Putamen (tissue), 1 donor: ENCODE measurements at regions not wholly inside any gene's neighbourhood (a gene's known extent, or its start where the extent isn't known, plus 50 kb on each side); places are given as distances from the start of the nearest gene placed in this dataset.

Experiments
- DNase-seq: peaks from one replicate; pipeline ENCODE4 v3.0.0-alpha.2; 2016; ENCODE audit warnings: low spot score

DNA sequence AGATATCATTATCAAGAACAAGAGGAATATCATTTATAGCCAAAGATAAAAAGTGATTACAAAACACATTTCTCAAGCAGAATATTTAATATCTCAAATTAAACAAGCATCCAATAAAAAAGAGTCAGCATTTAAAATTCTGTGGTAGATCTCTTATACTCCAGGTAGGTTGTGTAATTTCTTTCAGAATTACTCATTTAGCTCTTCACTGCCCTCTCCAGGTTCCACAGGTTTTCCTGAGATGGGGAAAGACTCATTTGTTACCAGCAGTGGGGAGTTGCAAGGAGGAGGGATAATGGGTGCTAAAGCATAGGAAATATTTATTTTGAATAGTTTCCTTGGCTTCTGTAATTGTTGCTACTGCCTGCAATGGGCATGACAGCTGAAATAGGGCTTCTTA lies 83.1 kb upstream of the RASGRP1 start:
- peak; percentile 50 for DNase-seq

DNA sequence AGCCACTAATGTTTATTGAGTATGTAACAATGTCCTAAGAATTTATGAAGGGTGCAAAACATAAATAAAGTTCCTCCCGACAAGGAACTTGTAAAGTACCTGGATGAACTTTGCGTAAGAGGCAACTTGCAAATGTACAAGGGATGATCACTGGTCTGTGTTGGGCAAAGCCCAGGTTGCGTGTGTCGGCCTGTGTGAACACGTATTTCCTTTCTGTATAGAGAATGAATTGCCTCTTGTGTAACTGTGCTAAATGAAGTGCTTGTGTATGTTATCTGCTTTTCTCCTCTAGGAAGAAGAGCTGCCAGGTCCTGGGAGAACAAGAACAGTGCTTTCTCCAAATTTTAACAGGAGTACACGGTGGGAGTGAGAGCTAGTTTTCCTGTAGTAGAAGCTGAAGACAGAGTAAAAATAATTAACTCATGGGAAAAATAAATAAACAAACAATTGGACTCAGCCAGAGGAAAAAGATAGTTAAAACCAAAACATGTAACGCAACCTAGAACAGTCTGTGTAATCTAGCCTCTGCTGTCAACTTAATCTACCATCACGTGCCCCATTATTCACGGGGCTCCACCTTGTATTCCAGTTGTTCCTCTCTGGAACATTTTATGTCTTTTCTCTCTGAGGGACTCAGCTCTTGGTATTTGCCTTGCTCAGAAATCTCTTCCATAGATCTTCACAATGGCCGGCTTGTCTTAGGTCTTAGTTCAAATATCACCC lies 83.7 kb upstream of the RASGRP1 start:
- DNase-seq = no peak

DNA sequence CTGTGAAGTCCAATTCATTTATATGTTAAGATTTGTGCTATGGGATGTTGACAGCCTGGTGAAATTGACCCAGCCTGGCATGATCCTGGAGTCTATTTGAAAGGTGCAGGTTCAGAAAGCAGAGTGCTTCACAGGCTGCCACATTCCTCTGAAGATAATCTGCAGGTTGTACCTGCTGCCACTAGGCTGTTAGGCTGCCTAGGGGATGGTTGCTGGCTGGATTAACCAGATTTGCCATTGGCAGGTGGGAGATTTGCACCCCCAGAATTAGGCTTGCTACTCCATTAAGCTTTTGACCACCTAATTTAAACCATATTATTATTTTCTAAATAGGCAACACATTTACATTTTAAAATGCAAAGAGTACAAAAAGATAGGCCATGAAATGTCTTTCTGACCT lies 85.8 kb upstream of the RASGRP1 start:
- DNase-seq = no peak

DNA sequence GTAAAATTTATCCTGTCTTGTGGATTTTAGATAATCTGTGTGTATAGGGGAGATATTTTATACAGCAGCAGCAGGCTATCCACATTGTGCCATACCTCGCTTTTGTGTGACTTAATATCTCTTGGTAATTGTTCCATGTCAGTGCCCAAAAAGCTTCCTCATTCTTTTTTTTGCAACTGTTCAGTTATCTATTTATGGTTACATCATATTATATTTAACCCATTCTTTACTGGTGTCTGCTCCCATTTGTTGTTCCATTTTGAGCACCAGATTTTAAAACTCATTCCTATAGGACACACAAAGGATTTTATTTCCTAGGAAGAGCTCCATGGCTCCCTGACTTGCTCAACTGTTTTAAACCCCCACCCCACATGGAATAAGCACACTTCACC lies 86.3 kb upstream of the RASGRP1 start:
- DNase-seq = no peak

DNA sequence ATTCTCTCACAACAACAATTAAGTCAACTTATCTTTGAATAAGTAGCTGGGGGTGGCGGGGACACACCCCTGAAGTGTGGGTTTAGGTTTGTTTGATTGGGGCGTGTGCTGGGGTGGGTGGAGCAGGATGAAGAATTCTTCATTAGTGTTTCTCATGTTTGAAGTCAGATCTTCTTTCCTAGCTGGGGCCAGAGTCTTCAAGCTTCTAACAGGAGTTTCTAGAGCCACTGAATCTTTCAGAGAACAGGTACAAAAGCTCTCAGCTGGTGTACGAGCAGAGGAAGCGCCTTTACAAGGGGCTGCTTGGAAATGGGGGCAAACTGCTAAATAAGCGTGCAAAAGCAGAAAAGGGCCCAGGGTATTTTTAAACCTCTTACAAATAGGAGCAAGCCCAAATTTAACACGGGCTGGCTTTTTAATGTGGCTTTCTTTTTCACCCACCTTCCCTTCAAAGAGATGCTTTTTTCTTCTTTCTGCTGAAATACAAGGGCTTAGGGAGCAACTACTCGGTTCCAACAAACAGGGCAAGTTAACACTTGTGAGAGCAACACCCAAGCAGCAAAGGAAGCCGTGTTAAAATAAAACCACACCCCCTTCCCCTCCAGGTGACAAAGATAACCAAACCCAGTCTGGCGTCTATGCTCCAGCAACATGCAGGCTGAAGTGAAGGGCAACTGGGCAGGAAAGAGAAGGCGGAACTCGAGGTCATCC lies 86.9 kb upstream of the RASGRP1 start:
- DNase-seq = peak; percentile 17

DNA sequence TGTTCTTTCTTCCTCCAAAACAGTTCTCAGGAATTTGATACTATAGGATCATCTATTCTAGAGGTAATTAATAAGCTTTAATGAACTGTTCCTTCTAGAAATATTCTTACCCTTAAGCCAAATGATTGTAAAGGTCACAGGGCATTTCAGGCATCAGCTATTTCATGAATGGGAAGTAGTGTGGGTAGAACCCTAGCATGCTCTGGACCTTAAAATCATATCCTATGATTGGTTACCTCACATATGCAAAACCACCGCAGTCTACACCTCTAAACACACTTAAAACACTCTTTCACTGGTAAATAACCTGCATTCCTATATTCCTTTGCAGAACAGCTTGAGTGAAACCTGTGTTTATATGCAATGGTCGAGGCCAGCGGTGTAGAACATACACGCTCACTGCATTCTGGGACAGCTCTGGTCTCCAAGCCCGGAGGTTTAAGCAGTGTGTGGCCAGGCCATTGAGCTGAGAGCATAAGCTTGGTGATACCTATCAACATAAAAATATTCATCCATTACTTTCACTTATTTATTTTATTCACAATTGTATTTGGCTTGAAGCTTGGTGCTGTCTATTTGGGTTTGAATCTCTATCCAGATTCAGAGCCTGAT lies 87.7 kb upstream of the RASGRP1 start:
- no peak for DNase-seq

DNA sequence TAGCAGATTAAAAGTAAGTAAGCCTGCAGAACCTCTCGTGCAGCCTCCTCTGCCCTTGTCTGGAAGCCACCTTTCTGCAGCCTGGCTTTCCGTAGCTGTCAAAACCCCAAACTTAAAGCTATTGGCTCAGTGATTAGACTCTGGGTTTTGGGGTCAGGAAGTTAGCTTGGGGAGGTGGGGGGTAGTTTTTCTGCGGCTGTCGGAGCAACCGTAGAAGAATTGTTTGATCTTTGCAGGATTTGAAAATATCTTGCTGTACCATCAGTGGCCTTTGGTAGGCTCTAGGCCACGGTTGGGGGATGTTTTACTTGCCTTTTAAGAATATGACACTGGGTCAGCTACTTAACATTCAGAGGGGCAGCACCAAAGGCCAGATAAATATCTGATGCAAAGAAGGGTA lies 88.4 kb upstream of the RASGRP1 start:
- no peak for DNase-seq

DNA sequence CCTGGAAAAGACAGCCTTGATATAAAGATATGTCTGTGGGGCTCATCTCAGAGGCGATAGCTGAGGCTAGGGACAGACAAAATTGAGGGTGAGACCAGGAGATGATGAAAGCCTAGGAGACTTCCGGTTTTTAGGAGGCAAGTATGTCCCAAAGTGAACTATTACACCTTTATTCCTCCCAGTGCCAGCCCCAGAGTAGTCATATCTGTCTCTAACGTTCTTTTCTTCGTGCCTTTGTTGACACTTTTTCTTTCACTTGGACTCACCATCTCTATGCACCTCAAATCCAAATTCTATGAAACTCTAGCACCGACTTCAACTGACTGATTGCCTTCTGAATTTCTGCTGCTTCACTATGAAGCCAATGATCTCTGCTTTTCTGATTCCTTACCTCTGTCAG lies 93.8 kb upstream of the RASGRP1 start:
- DNase-seq = no peak

DNA sequence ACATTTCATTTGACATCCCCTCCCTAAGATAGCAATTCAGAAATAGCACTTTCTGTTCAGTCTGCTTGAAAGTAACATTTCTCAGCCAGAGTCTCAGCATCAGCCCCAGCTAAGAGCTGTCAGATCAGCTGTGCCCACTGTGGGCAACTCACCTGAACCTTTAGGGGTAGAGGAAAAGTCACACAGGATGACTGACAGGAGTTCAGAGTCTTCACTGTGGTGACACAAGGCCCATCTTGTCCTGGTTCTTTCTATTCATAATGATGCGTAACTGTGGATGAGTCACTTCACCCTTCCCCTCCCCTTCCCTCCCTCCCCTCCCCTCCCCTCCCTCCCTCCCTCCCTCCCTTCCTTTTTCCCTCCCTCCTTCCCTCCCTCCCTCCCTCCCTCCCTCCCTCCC lies 96.1 kb upstream of the RASGRP1 start:
- DNase-seq = no peak

DNA sequence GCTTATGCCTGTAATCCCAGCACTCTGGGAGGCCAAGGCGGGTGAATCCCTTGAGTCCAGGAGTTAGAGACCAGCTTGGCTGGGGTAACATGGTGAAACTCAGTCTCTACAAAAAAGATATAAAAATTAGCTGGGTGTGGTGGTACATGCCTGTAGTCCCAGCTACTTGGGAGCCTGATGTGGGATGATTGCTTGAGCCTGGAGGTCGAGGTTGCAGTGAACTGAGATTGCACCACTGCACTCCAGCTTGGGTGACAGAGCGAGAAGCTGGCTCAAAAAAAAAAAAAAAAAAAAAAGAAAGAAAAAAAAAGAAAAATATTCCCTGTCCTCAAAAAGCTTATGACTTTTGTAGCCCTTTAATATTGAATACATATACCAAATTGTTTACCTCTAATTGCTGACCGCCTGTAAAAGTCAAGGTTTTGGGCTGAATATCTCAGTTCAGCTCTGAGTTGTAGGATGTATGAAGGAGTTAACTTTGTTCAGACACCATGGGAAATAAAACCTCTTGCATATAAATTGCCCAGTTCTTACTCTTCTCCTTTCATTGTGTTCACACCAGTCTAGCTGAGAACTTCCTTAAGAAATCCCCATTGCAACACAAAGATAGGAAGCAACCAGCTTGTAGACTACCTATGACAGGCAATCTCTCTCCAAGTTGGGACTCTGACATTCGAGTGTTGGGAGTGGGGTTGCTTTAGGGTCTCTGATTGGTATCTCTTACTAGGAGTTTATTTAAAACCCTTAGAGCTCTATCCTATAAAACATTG lies 97.6 kb upstream of the RASGRP1 start:
- no peak for DNase-seq

DNA sequence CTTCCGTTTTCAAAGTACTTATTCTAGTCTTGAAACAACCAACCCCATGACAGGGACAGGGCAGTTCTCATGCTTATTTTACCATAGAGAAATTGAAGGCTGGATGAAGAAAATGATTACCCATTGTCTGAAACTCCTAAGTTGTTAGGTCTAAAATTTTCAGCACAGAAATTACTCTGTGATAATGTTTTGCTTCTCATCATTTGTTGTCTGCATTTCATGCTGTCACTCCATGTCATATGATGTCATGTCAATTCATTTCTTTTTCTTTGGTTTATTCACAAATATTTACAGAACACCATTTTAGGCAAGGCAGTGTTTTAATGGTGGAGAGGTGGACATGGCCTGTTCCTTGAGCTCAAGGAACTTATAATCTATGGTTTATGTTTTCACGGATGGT lies 98.2 kb upstream of the RASGRP1 start:
- no peak for DNase-seq

DNA sequence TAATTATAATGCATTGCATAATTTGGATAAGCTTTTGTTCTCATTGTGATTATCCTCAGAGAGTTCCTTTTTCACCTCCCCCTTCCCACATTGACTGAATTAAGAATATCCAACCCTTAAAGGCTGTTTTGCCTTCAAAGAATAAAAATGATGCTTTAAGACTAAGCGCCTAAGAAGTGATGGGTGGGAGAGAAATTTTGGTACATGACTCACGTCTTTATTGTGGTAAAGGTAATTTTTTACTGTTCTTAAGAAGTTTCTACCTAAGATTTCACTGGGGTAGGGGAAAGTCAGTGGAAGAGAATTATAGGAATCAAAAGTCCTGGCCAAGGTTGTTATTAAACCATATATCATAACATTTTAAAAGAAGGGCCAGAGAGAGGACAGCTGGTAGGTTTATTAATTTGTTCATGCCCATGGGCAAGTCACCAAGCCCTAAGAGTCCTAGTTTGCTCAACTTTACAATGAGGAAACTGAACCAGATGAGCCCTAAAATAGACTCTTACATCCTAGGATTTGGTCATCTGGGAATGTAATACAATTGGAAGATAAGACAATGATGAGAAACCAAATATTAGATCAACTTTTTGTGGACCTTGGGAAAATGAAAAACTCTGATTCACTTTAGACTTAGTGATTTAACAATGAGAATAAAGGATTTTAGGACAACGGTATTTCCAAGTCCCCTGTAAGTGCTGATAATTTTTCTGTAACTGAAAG lies 101.1 kb upstream of the RASGRP1 start:
- DNase-seq = peak; percentile 76

DNA sequence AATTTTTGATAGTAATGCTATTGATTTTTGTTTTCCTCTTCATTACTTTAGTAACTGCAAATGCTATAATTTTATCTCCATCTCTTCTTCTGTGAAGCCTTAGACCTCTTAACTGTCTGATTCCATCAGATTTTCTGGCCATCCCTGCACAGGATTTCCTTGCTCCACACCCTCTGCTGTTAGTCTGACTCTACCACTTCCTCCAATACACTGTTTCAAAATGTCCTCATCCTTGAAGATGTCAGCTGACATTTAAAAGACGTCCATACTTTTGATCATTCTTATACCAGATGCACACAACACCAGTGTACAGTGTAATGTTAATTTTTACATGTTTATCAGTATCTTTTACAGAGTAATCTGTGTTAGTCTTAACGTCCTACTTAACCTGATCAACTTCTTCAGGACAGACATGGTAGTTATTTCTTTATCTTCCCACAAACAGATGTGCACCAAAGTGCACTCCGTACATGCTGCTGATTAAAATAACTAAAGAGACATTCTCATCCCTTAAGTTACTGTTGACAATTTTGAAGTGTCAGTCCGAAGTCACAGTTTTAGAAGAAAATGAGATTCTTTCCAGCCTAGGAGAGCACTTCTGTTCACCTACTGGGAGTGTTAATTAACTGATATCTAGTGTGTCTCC lies 102.4 kb upstream of the RASGRP1 start:
- DNase-seq = no peak

DNA sequence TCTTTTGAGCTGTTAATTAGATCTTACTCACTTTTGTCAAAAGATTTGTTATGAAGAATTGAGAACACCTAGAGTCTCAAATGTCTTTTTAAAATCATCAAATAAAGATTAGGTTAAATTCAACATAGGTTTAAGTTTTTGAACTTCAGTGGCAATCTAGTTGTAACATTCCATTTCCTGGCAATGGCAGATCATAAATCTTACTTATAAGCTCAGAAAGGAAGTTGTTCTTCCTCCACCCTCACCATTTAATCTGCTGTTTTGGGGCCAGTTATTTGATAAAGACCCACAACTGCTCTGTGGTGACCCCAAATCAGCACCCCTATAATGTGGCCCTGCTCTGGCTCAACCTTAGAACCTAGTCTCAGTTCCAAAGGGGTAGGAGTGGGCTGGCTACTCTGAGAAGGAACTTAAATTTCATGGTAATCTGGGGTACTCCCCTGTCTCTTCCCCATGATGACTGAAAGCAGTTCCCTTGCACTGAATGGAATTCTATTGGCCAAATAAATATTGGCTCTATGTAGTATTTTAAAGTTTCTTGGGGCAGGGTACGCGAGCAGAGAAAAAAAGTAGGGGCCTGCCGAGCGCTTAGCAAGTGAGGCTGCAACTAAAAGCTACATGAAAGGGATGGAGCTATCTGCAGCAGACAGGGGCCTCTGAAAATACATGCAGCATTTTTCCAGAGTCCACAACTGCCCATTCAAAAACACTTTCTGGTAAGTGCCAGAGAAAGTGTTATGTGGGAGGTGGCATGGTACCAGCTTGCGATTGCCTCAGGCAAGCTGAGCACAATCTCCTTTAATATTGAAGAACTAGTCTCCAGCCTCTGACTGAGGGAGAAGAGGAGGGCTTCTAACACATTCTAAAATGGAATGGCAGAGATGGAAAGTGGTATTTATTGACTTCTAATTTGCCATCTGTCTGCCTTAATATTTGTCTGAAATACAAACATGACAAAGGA lies 103.6 kb upstream of the RASGRP1 start:
- DNase-seq = no peak

DNA sequence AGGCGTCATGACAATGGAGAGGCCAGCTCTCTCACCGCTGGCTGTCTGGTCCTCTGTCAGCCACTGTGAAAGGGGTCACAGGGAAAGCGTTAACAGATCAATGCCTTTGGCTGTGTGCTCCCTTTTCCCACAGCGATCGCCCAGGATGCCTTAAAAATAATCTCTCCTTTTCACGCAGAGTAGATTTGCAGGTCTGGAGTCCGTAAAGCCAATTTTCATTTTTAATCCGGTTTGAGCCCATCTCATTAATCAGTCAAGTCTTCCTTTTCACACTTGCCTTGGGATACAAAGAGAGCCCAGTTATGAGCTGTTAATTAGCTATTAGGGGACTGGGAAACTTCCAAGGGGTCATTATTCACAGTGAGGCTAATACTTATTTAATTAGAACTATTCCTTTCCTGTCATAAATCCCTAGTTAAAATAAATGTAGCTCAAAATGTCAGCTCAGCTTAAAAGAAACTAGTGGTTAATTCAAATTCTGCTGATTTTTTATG lies 104.3 kb upstream of the RASGRP1 start:
- no peak for DNase-seq

DNA sequence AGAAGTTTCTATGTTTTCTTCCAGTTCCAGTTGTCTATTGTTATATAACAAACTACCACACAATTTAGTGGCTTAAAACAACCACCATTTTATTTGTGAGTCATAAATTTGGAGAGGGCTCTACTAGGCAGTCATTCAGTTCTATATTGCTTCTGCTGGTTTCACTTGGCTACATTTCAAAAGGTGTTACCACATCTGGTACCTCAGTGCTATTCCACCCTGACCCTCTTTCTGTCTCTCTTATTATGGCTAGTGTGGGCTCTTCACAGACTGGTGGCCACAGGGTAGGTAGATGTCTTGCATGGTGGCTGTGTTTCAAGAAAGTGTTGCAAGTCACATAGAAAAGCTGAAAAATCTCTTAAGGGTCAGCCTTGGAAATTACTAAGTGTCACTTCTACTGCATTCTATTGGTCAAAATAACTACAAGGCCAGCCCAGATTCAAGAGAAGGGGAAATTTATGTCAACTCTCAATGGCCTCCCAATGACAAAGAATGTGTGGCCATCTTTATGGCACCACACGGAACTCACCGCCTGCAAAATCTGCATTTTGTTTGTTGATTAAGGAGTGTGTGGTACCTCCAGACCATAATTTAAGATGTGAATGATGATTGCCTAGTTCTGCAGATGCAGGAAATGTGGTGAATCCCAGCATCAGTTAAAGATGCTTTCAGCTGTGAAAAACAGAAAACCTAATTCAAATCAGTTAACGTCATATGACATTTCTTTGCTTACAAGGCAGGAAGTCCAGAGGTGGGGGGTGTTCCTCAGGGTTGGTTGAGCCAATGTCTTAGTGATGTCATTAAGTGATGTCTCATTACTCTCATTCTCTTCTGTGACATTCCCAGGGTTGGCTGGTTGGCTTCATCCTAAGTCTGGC lies 105.8 kb upstream of the RASGRP1 start:
- no peak for DNase-seq

DNA sequence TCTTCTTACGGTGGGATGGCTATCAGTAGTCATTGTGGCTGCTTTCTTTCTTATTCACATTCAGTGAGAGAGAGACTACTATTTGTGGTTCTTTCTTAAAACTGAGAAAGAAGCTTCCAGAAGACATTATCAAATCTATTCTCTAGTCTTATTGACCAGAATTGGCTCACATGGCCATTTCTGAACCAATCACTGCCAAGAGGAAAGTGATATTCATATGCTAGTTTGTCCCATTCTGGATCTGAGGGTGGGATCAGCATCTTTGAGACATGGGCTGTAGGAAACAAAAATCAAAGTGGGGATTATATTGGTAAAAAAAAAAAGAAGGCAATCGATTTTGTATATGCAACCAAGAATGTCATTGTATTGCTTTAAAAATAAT lies 106.4 kb upstream of the RASGRP1 start:
- no peak for DNase-seq

DNA sequence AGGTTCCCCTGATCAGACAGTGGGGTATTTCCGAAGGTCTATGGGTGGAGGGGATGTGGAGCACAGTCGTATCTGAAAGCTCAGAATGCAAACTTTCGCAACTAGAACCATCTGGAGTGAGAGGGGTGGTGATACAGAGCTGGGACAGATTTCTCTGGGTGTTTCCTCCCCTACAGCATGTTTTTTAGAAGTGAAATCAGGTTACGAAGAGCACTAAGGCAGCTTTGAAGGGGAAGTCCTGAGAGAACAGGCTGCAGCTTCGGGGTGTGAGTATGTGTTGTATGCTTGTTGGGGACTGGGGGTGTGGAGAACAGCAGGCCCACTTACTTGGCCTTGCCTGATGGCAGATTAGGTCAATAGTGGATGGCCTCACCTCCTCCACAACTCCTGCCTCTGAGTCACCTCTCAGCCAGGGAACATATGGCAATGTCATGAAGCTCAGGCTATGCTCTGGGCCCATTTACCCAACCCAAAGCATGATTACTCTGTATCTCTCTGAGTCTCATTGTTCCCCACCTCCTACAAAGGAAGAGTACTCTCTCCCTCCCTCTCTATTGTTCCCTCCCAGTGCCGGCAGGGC lies 107.2 kb upstream of the RASGRP1 start:
- DNase-seq = no peak

DNA sequence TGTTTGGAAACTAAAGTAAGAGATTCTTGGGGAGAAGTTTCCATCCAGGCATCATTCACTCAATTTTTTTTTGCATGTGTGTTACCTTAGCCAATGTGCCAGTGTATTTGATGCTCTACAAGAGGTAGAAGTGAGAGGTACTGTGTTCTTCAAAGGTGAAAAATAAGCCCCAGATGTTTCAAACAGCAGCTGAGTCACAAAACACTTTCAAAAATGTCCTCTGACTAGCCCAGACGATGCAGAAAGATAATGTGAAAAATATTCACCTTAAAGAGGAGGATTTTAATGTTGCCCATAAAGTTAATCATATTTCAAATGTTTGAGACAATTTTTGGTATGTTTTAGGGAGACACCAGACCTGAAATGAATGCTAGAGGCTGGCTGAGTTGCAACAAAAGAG lies 107.7 kb upstream of the RASGRP1 start:
- DNase-seq = no peak
